MM.1S (cell line): ENCODE measurements at regions not wholly inside any gene's neighbourhood (a gene's known extent, or its start where the extent isn't known, plus 50 kb on each side); places are given as distances from the start of the nearest gene placed in this dataset.

ENCODE experiments used
- CTCF ChIP-seq: fragments of 300-600 bp; sonication (generic); IDR thresholded peaks from 2 replicates; pipeline ENCODE4 v1.5.1; 2016; ENCODE audit warnings: antibody characterized with exemption, low read length, mixed read lengths
- EZH2phosphoT487 ChIP-seq: fragments of 300-600 bp; sonication (generic); IDR thresholded peaks from 2 replicates; pipeline ENCODE4 v1.6.1; 2018; ENCODE audit warnings: antibody characterized with exemption, low read length

GRCh38 chr11:134585666-134586610 lies 173.9 kb upstream of the B3GAT1 start:
- no peak for TF ChIP-seq CTCF
- TF ChIP-seq EZH2phosphoT487: no peak
